PFSK-1 (cell line): ENCODE measurements at regions not wholly inside any gene's neighbourhood (a gene's known extent, or its start where the extent isn't known, plus 50 kb on each side); places are given as distances from the start of the nearest gene placed in this dataset.

Experiments
- FOXP2 ChIP-seq: optimal IDR thresholded peaks from 2 replicates; pipeline ENCODE3; 2011; ENCODE audit warnings: borderline replicate concordance, control low read depth, inconsistent platforms; ENCODE audit not compliant: insufficient read depth; ENCODE audit errors: extremely low read length, extremely low read depth
- POLR2AphosphoS5 ChIP-seq: IDR thresholded peaks from 2 replicates; pipeline ENCODE4 v1.6.1; 2012; ENCODE audit warnings: low read depth, mild to moderate bottlenecking, control low read depth, low read length, moderate library complexity
- SIN3A ChIP-seq: IDR thresholded peaks from 2 replicates; pipeline ENCODE4 v1.6.1; 2012; ENCODE audit warnings: mild to moderate bottlenecking, low read length, moderate library complexity, borderline replicate concordance; ENCODE audit not compliant: insufficient read depth
- TAF1 ChIP-seq: IDR thresholded peaks from 2 replicates; pipeline ENCODE4 v1.6.1; 2012; ENCODE audit warnings: low read length, control low read depth, borderline replicate concordance; ENCODE audit not compliant: insufficient read depth
- TF ChIP-seq, protein P1 (sequence below), 2 experiments: IDR thresholded peaks; 2 replicates each; pipeline versions ENCODE4 v1.6.1 to v1.8.0; 2011 to 2012; ENCODE audit warnings: low read depth in 2 of 2, low read length in 2 of 2, control low read depth in 1 of 2, inconsistent platforms in 1 of 2, mild to moderate bottlenecking in 1 of 2, moderate library complexity in 1 of 2; ENCODE audit not compliant: insufficient read depth in 1 of 2

DNA sequence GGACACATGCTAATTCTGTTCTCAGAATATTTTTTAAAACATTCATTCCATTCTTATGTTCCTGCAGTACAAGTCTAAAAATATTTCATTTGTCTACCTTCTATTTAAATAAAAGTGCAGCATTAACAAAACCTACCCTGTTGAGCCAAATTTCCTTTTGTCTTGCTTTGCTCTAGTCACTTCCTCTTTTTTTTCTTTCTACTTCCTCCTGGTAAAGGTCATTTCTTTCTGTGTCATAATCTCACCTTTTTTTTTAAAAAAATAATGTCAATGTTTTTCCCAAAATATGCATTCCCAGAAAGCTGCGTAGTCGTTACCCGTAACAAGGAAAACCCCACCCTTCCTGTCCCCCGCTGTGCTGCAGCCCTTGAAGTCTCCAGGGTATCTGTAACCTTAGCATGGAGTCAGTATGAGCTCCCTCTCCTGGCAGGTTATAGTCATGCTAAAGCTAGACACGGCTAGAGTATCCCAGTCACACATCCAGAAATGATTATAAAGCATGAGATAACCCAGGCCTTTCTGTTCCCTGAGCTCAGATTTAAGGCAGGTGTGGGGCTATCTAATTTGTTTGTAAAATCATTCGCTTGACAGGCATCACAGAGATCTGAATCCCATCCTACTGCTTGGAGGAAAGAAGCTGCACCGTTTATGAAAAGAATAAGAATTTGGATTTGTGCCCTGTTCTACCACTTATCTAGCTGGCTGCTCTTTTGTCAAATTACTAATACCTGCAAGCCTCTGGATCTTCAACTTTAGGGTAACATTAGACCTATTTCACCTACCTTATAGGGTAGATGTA, 51.1 kb upstream of the EED start:
- TF ChIP-seq SIN3A (0 out of 2 replicates have a peak, but pooled peaks have one; percentile 17), TAF1 (no peak), POLR2AphosphoS5 (no peak)
- TF ChIP-seq, protein P1, sequence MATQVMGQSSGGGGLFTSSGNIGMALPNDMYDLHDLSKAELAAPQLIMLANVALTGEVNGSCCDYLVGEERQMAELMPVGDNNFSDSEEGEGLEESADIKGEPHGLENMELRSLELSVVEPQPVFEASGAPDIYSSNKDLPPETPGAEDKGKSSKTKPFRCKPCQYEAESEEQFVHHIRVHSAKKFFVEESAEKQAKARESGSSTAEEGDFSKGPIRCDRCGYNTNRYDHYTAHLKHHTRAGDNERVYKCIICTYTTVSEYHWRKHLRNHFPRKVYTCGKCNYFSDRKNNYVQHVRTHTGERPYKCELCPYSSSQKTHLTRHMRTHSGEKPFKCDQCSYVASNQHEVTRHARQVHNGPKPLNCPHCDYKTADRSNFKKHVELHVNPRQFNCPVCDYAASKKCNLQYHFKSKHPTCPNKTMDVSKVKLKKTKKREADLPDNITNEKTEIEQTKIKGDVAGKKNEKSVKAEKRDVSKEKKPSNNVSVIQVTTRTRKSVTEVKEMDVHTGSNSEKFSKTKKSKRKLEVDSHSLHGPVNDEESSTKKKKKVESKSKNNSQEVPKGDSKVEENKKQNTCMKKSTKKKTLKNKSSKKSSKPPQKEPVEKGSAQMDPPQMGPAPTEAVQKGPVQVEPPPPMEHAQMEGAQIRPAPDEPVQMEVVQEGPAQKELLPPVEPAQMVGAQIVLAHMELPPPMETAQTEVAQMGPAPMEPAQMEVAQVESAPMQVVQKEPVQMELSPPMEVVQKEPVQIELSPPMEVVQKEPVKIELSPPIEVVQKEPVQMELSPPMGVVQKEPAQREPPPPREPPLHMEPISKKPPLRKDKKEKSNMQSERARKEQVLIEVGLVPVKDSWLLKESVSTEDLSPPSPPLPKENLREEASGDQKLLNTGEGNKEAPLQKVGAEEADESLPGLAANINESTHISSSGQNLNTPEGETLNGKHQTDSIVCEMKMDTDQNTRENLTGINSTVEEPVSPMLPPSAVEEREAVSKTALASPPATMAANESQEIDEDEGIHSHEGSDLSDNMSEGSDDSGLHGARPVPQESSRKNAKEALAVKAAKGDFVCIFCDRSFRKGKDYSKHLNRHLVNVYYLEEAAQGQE (IDR thresholded peaks at IDR 0.05; ENCODE audit: insufficient read depth in 1 of 2, low read depth in 2 of 2, low read length in 2 of 2), result no peak

- TF ChIP-seq SIN3A, result no peak
- TF ChIP-seq, protein P1 (IDR thresholded peaks at IDR 0.05; ENCODE audit: insufficient read depth in 1 of 2, low read depth in 2 of 2, low read length in 2 of 2), result no peak
These were observed 51.9 kb upstream of the EED start for GRCh38 chr11:86192519-86193257.

DNA sequence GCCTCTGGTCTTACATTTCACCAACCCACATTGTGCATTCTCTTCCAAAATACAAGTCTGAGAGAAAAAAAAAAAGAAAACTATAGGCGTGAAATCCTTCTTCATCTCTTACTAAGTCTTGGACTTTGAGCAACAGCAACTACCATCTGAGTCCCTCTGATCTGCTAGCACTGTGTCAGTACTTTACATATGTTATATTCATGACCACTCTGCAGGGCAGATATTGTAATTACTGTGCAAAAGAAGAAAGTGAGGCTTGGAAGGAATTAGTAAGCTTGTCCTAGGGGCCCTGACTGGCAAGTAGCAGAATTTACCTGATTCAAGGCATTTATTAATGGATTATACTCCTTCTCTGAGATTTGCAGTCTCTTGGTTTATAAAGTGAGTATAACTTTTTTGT, 52.7 kb upstream of the EED start:
- TF ChIP-seq TAF1 (no peak), POLR2AphosphoS5 (no peak), FOXP2 (no peak), SIN3A (no peak)
- TF ChIP-seq, protein P1 (IDR thresholded peaks at IDR 0.05; ENCODE audit: insufficient read depth in 1 of 2, low read depth in 2 of 2, low read length in 2 of 2), result no peak

GRCh38 chr11:86187027-86187426, 57.5 kb upstream of the EED start:
- no peak for TF ChIP-seq SIN3A
- TF ChIP-seq, protein P1 (IDR thresholded peaks at IDR 0.05; ENCODE audit: insufficient read depth in 1 of 2, low read depth in 2 of 2, low read length in 2 of 2), result no peak
- no peak for TF ChIP-seq POLR2AphosphoS5
- TF ChIP-seq TAF1, result no peak
- no peak for TF ChIP-seq FOXP2
